ENCODE measurements at regions not wholly inside any gene's neighbourhood (a gene's known extent, or its start where the extent isn't known, plus 50 kb on each side); places are given as distances from the start of the nearest gene placed in this dataset.
"Not testable (repeated sequence)": the region's sequence is repeated elsewhere in the genome, so short reads cannot be mapped to it uniquely, and the experiment has no call there.

GRCh38 chr9:67417341-67417983, 425.1 kb upstream of the SPATA31A3 start:
- not testable (repeated sequence) for DNase-seq (ENCODE audit: extremely low spot score, unreplicated experiment); H3K27me3 Mint-ChIP-seq (ENCODE audit: unreplicated experiment); H3K9me3 Mint-ChIP-seq (ENCODE audit: unreplicated experiment); H3K27ac Mint-ChIP-seq (ENCODE audit: unreplicated experiment); H3K4me1 Mint-ChIP-seq (ENCODE audit: unreplicated experiment); H3K36me3 Mint-ChIP-seq (ENCODE audit: unreplicated experiment); H3K4me3 Mint-ChIP-seq (ENCODE audit: unreplicated experiment)

GRCh38 chr9:67416639-67417038, 424.3 kb upstream of the SPATA31A3 start:
- not testable (repeated sequence) for DNase-seq (ENCODE audit: extremely low spot score, unreplicated experiment); H3K27ac Mint-ChIP-seq (ENCODE audit: unreplicated experiment); H3K9me3 Mint-ChIP-seq (ENCODE audit: unreplicated experiment); H3K27me3 Mint-ChIP-seq (ENCODE audit: unreplicated experiment); H3K4me3 Mint-ChIP-seq (ENCODE audit: unreplicated experiment); H3K36me3 Mint-ChIP-seq (ENCODE audit: unreplicated experiment); H3K4me1 Mint-ChIP-seq (ENCODE audit: unreplicated experiment)

DNA sequence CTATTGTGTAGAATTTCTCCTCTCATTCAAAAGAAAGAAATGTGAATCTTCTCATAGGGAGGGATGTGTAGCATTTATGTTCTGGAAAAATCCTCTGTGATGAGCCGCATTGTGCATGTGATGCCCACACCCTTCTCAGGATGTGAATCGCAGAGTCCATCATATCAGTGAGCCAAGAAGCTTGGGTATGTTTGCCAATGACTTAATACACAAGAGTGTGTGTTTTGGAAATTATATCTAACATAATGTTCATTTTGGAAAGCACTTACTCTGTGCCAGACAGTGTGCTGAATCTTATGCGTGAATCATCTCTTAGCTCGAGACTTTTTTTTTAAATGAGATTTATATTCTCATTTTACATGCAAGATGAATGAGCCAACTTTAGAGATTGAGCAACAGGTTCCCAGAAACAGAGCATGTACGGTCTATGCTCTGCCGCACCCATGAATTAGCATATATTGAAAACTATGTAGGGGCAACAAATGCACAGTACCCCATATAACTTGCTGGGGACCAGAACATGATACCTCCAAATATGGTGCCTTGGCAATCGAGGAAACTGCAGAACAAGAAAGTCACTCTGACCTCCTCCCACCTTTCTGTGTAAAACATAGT, 418.4 kb upstream of the SPATA31A3 start:
- not testable (repeated sequence) for H3K4me1 Mint-ChIP-seq (ENCODE audit: unreplicated experiment); H3K27me3 Mint-ChIP-seq (ENCODE audit: unreplicated experiment); H3K4me3 Mint-ChIP-seq (ENCODE audit: unreplicated experiment); DNase-seq (ENCODE audit: extremely low spot score, unreplicated experiment); H3K27ac Mint-ChIP-seq (ENCODE audit: unreplicated experiment); H3K9me3 Mint-ChIP-seq (ENCODE audit: unreplicated experiment); H3K36me3 Mint-ChIP-seq (ENCODE audit: unreplicated experiment)

DNA sequence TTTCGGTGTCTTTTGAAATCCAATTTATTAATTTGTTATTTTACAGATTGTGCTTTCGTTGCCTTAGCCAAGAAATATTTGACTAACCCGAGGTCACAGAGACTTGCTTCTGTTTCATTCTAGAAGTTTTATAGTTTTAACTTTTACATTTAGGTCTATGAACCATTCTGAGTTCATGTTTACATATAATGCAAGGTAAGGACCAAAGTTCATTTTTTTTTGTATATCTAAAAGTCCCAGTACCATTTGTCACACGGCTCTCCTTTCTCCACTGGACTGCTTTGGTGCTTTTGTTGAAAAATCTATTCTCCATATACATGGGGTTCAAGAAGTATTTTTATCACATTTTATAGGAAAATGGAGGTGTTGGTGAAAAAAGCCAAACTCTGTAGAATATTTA, 411.4 kb upstream of the SPATA31A3 start:
- H3K4me3 Mint-ChIP-seq (ENCODE audit: unreplicated experiment); H3K9me3 Mint-ChIP-seq (ENCODE audit: unreplicated experiment); H3K27me3 Mint-ChIP-seq (ENCODE audit: unreplicated experiment); H3K27ac Mint-ChIP-seq (ENCODE audit: unreplicated experiment); H3K4me1 Mint-ChIP-seq (ENCODE audit: unreplicated experiment); H3K36me3 Mint-ChIP-seq (ENCODE audit: unreplicated experiment); DNase-seq (ENCODE audit: extremely low spot score, unreplicated experiment): not testable (repeated sequence)

DNA sequence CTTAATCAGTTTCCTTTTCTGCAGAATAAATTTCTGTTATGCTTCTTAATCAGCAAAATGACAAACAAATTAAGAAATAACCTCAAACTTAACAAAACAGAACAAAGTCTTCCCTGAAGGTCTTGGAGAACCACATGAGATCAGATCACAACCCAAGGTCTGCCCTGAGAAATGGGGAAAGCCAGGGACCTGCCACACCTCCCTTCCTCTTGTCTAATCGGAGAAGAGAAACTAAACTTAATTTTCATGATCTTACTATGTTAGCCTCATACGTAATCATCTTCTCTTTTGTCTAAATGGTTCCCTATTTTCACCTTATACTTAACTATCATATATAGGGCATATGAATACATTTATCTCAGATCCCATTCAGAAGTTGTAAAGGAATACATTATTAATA, 405.4 kb upstream of the SPATA31A3 start:
- H3K27me3 Mint-ChIP-seq (ENCODE audit: unreplicated experiment); H3K27ac Mint-ChIP-seq (ENCODE audit: unreplicated experiment); H3K4me1 Mint-ChIP-seq (ENCODE audit: unreplicated experiment); H3K4me3 Mint-ChIP-seq (ENCODE audit: unreplicated experiment); H3K9me3 Mint-ChIP-seq (ENCODE audit: unreplicated experiment); H3K36me3 Mint-ChIP-seq (ENCODE audit: unreplicated experiment); DNase-seq (ENCODE audit: extremely low spot score, unreplicated experiment): not testable (repeated sequence)

DNA sequence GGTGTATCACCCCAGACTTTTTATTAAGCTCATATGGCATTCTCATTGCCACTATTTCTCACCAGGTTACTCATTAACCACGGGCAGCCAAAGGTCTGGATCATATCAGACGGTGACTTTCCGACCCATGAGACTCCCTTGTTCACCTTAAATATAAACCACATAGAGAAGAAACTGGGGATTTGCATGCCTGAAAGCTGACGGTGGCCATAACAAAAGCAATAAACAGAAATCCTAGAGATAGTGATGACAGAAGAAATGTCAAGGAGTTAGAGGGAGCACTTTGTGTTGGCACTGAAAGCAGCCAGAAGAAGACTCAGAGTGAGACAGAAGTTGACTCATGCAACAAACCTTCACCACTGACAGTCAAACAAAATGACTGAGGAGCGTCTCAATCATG, 402.4 kb upstream of the SPATA31A3 start:
- not testable (repeated sequence) for H3K27ac Mint-ChIP-seq (ENCODE audit: unreplicated experiment); H3K4me3 Mint-ChIP-seq (ENCODE audit: unreplicated experiment); DNase-seq (ENCODE audit: extremely low spot score, unreplicated experiment); H3K27me3 Mint-ChIP-seq (ENCODE audit: unreplicated experiment); H3K9me3 Mint-ChIP-seq (ENCODE audit: unreplicated experiment); H3K4me1 Mint-ChIP-seq (ENCODE audit: unreplicated experiment); H3K36me3 Mint-ChIP-seq (ENCODE audit: unreplicated experiment)

- H3K36me3 Mint-ChIP-seq (ENCODE audit: unreplicated experiment); H3K27me3 Mint-ChIP-seq (ENCODE audit: unreplicated experiment); H3K9me3 Mint-ChIP-seq (ENCODE audit: unreplicated experiment); H3K27ac Mint-ChIP-seq (ENCODE audit: unreplicated experiment); DNase-seq (ENCODE audit: extremely low spot score, unreplicated experiment); H3K4me3 Mint-ChIP-seq (ENCODE audit: unreplicated experiment); H3K4me1 Mint-ChIP-seq (ENCODE audit: unreplicated experiment): not testable (repeated sequence)
These were observed 401.7 kb upstream of the SPATA31A3 start for GRCh38 chr9:67394038-67394437.

- H3K4me1 Mint-ChIP-seq (ENCODE audit: unreplicated experiment); H3K27ac Mint-ChIP-seq (ENCODE audit: unreplicated experiment); H3K36me3 Mint-ChIP-seq (ENCODE audit: unreplicated experiment): not testable (repeated sequence)
These were observed 377.3 kb upstream of the SPATA31A3 start for GRCh38 chr9:67369664-67370063.

GRCh38 chr9:67362325-67362724, 370.0 kb upstream of the SPATA31A3 start:
- H3K9me3 Mint-ChIP-seq (ENCODE audit: unreplicated experiment); DNase-seq (ENCODE audit: extremely low spot score, unreplicated experiment); H3K4me3 Mint-ChIP-seq (ENCODE audit: unreplicated experiment); H3K27ac Mint-ChIP-seq (ENCODE audit: unreplicated experiment); H3K27me3 Mint-ChIP-seq (ENCODE audit: unreplicated experiment); H3K36me3 Mint-ChIP-seq (ENCODE audit: unreplicated experiment); H3K4me1 Mint-ChIP-seq (ENCODE audit: unreplicated experiment): not testable (repeated sequence)

More at GRCh38 chr9:67369664-67370063, 377.3 kb upstream of the SPATA31A3 start:
- not testable (repeated sequence) for H3K9me3 Mint-ChIP-seq (ENCODE audit: unreplicated experiment); H3K4me3 Mint-ChIP-seq (ENCODE audit: unreplicated experiment); DNase-seq (ENCODE audit: extremely low spot score, unreplicated experiment); H3K27me3 Mint-ChIP-seq (ENCODE audit: unreplicated experiment)

GRCh38 chr9:67353961-67354360, 361.6 kb upstream of the SPATA31A3 start:
- not testable (repeated sequence) for DNase-seq (ENCODE audit: extremely low spot score, unreplicated experiment); H3K4me3 Mint-ChIP-seq (ENCODE audit: unreplicated experiment); H3K36me3 Mint-ChIP-seq (ENCODE audit: unreplicated experiment); H3K4me1 Mint-ChIP-seq (ENCODE audit: unreplicated experiment); H3K27me3 Mint-ChIP-seq (ENCODE audit: unreplicated experiment); H3K9me3 Mint-ChIP-seq (ENCODE audit: unreplicated experiment); H3K27ac Mint-ChIP-seq (ENCODE audit: unreplicated experiment)

DNA sequence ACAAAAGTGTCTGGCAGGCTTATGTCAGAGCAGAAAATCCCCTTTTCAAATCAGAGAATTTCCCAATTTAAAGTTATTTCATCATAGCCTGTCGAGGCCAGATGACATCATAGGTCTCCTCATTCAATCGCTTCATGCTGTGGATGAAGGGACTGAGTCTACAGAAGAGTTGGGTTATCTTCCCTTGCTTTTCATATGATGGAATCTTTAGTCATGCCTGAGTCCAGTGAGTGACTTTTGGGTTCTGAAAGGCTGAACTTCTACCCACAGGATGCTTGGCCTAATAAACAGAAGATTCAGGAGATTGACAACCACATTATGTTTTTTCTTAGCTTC, 357.0 kb upstream of the SPATA31A3 start:
- not testable (repeated sequence) for H3K27me3 Mint-ChIP-seq (ENCODE audit: unreplicated experiment); H3K4me1 Mint-ChIP-seq (ENCODE audit: unreplicated experiment); H3K4me3 Mint-ChIP-seq (ENCODE audit: unreplicated experiment); H3K9me3 Mint-ChIP-seq (ENCODE audit: unreplicated experiment); DNase-seq (ENCODE audit: extremely low spot score, unreplicated experiment); H3K36me3 Mint-ChIP-seq (ENCODE audit: unreplicated experiment); H3K27ac Mint-ChIP-seq (ENCODE audit: unreplicated experiment)

- DNase-seq (ENCODE audit: extremely low spot score, unreplicated experiment); H3K4me3 Mint-ChIP-seq (ENCODE audit: unreplicated experiment); H3K4me1 Mint-ChIP-seq (ENCODE audit: unreplicated experiment); H3K36me3 Mint-ChIP-seq (ENCODE audit: unreplicated experiment); H3K27me3 Mint-ChIP-seq (ENCODE audit: unreplicated experiment); H3K27ac Mint-ChIP-seq (ENCODE audit: unreplicated experiment); H3K9me3 Mint-ChIP-seq (ENCODE audit: unreplicated experiment): not testable (repeated sequence)
These were observed 356.4 kb upstream of the SPATA31A3 start for GRCh38 chr9:67348562-67349423.
